H1 (cell line): ENCODE measurements at regions not wholly inside any gene's neighbourhood (a gene's known extent, or its start where the extent isn't known, plus 50 kb on each side); places are given as distances from the start of the nearest gene placed in this dataset.
"Not testable (repeated sequence)": the region's sequence is repeated elsewhere in the genome, so short reads cannot be mapped to it uniquely, and the experiment has no call there.

Source experiments
- CTCF ChIA-PET: fragments of 300-600 bp; sonication (Branson Sonifier 250); formaldehyde crosslinking; loops from one replicate; lab custom pipeline; 2021; ENCODE audit not compliant: partially characterized antibody; lab: Charles Lee
- POLR2A ChIA-PET: fragments of 300-600 bp; sonication (Branson Sonifier 250); formaldehyde crosslinking; loops from one replicate; lab custom pipeline; 2021; ENCODE audit warnings: inconsistent platforms; ENCODE audit not compliant: partially characterized antibody; lab: Charles Lee
- DNase-seq, 2 experiments: peaks; one replicate each; pipeline versions ENCODE4 v3.0.0 to v3.0.0-alpha.2; 2010 to 2022; ENCODE audit warnings: low spot score in 2 of 2, low read depth in 1 of 2, mixed read lengths in 1 of 2
- FAIRE-seq: peaks from 2 replicates; lab custom pipeline; 2011; peaks lifted over from hg19 to GRCh38; lab: Jason Lieb, UNC
- H2AFZ ChIP-seq: 2 replicates; pipeline ENCODE4 v1.8.1; 2012; ENCODE audit warnings: low read length, inconsistent platforms
- H2AK5ac ChIP-seq: 2 replicates; pipeline ENCODE4 v1.6.1; 2013; ENCODE audit warnings: low read depth, low read length
- H2BK120ac ChIP-seq: replicated peaks from 2 replicates; pipeline ENCODE3; 2013; ENCODE audit warnings: low read depth, low read length, inconsistent platforms
- H2BK12ac ChIP-seq: 2 replicates; pipeline ENCODE4 v1.6.1; 2013; ENCODE audit warnings: low read depth, low read length
- H2BK15ac ChIP-seq: 2 replicates; pipeline ENCODE4 v1.6.1; 2013; ENCODE audit warnings: low read length
- H2BK20ac ChIP-seq: 2 replicates; pipeline ENCODE4 v1.6.1; 2013; ENCODE audit warnings: low read length
- H2BK5ac ChIP-seq: 2 replicates; pipeline ENCODE4 v1.6.1; 2013; ENCODE audit warnings: low read depth, low read length
- H3K14ac ChIP-seq: 2 replicates; pipeline ENCODE4 v1.6.1; 2013; ENCODE audit warnings: inconsistent platforms; ENCODE audit not compliant: insufficient read length
- H3K18ac ChIP-seq: 2 replicates; pipeline ENCODE4 v1.6.1; 2013; ENCODE audit warnings: low read length; ENCODE audit errors: extremely low read depth
- H3K23ac ChIP-seq: 2 replicates; pipeline ENCODE4 v1.6.1; 2013; ENCODE audit warnings: inconsistent platforms; ENCODE audit not compliant: insufficient read length
- H3K23me2 ChIP-seq: 2 replicates; pipeline ENCODE4 v1.6.1; 2013; ENCODE audit warnings: low read depth, low read length
- H3K27ac ChIP-seq: 2 replicates; pipeline ENCODE4 v1.6.1; 2011; ENCODE audit warnings: low read depth, low read length, inconsistent platforms
- H3K27me3 ChIP-seq, 4 experiments: replicated peaks in 1 of 4; 1 replicate in 1 of 4; 2 replicates in 3 of 4; pipeline versions ENCODE4 v1.6.1 to v1.8.1; 2011 to 2013; ENCODE audit warnings: low read length in 3 of 4, mild to moderate bottlenecking in 3 of 4, inconsistent platforms in 2 of 4, mixed read lengths in 2 of 4, moderate library complexity in 1 of 4; ENCODE audit not compliant: control insufficient read depth in 3 of 4, insufficient read depth in 3 of 4; ENCODE audit errors: extremely low read depth in 1 of 4
- H3K36me3 ChIP-seq, 4 experiments: 2 replicates each; pipeline versions ENCODE4 v1.6.1 to v1.8.1; 2011 to 2013; ENCODE audit warnings: mild to moderate bottlenecking in 4 of 4, low read length in 3 of 4, moderate library complexity in 2 of 4, control low read depth in 1 of 4, inconsistent platforms in 1 of 4; ENCODE audit not compliant: insufficient read depth in 4 of 4, control insufficient read depth in 2 of 4
- H3K4ac ChIP-seq: replicated peaks from 2 replicates; pipeline ENCODE3; 2013; ENCODE audit warnings: low read length, low read depth, mixed read lengths, inconsistent platforms; ENCODE audit not compliant: insufficient read length
- H3K4me1 ChIP-seq, 4 experiments: replicated peaks in 1 of 4; 1 replicate in 1 of 4; 2 replicates in 3 of 4; pipeline versions ENCODE4 v1.6.1 to v1.8.1; 2011 to 2013; ENCODE audit warnings: low read length in 3 of 4, inconsistent platforms in 2 of 4, mixed read lengths in 1 of 4; ENCODE audit not compliant: insufficient read depth in 4 of 4, control insufficient read depth in 3 of 4
- H3K4me2 ChIP-seq, 2 experiments: 2 replicates each; pipeline versions ENCODE4 v1.6.1 to v1.8.1; 2011 to 2013; ENCODE audit warnings: low read depth in 2 of 2, low read length in 2 of 2, control low read depth in 1 of 2, inconsistent platforms in 1 of 2, mild to moderate bottlenecking in 1 of 2; ENCODE audit not compliant: insufficient read depth in 1 of 2
- H3K4me3 ChIP-seq, 4 experiments: fragments of 200-600, 300-600 bp in 1 of 4; sonication (generic), shearing (Covaris generic), sonication (Bioruptor Twin) in 1 of 4; 2 replicates each; pipeline versions ENCODE4 v1.5.1 to v1.8.1; 2011 to 2016; ENCODE audit warnings: low read length in 4 of 4, low read depth in 3 of 4, control low read depth in 2 of 4, inconsistent platforms in 2 of 4, mild to moderate bottlenecking in 2 of 4, mixed read lengths in 1 of 4, moderate library complexity in 1 of 4; ENCODE audit not compliant: insufficient read depth in 2 of 4; ENCODE audit errors: extremely low read depth in 1 of 4
- H3K56ac ChIP-seq: replicated peaks from 2 replicates; pipeline ENCODE3; 2013; ENCODE audit warnings: low read depth, mild to moderate bottlenecking, mixed read lengths, low read length, inconsistent platforms; ENCODE audit not compliant: insufficient read length
- H3K79me1 ChIP-seq: 2 replicates; pipeline ENCODE4 v1.6.1; 2013; ENCODE audit warnings: low read depth, low read length, control low read depth
- H3K79me2 ChIP-seq, 2 experiments: 2 replicates each; pipeline versions ENCODE4 v1.6.1 to v1.8.1; 2012 to 2013; ENCODE audit warnings: low read length in 2 of 2, mild to moderate bottlenecking in 2 of 2, inconsistent platforms in 1 of 2; ENCODE audit not compliant: insufficient read depth in 2 of 2, control insufficient read depth in 1 of 2
- H3K9ac ChIP-seq, 4 experiments: replicated peaks in 1 of 4; 1 replicate in 1 of 4; 2 replicates in 3 of 4; pipeline versions ENCODE4 v1.6.1 to v1.8.1; 2011 to 2013; ENCODE audit warnings: low read depth in 3 of 4, low read length in 3 of 4, control low read depth in 2 of 4, mild to moderate bottlenecking in 2 of 4, moderate library complexity in 2 of 4, inconsistent platforms in 1 of 4; ENCODE audit errors: extremely low read depth in 1 of 4
- H3K9me3 ChIP-seq, 2 experiments: 2 replicates each; pipeline versions ENCODE4 v1.6.1 to v1.8.1; 2012 to 2013; ENCODE audit warnings: mild to moderate bottlenecking in 2 of 2, moderate library complexity in 2 of 2, control low read depth in 1 of 2, inconsistent platforms in 1 of 2, low read depth in 1 of 2, low read length in 1 of 2, mixed read lengths in 1 of 2; ENCODE audit not compliant: insufficient read depth in 2 of 2
- H4K20me1 ChIP-seq, 2 experiments: replicated peaks in 1 of 2; 2 replicates each; pipeline versions ENCODE3 to v1.8.1; 2011 to 2013; ENCODE audit warnings: inconsistent platforms in 2 of 2, low read length in 2 of 2, mild to moderate bottlenecking in 1 of 2; ENCODE audit not compliant: insufficient read depth in 2 of 2, control insufficient read depth in 1 of 2
- H4K5ac ChIP-seq: 2 replicates; pipeline ENCODE4 v1.6.1; 2013; ENCODE audit warnings: low read length, low read depth, mixed read lengths, inconsistent platforms; ENCODE audit not compliant: insufficient read length
- H4K8ac ChIP-seq: 2 replicates; pipeline ENCODE4 v1.8.0; 2013; ENCODE audit warnings: mild to moderate bottlenecking, moderate library complexity, low read length, inconsistent platforms; ENCODE audit not compliant: insufficient read depth; ENCODE audit errors: extremely low read depth
- H4K91ac ChIP-seq: replicated peaks from 2 replicates; pipeline ENCODE3; 2013; ENCODE audit warnings: low read length, mixed read lengths, inconsistent platforms; ENCODE audit not compliant: insufficient read length
- NANOG ChIP-seq: IDR thresholded peaks from 2 replicates; pipeline ENCODE4 v1.6.1; 2011; ENCODE audit warnings: low read length, low read depth, mild to moderate bottlenecking, inconsistent platforms; ENCODE audit not compliant: insufficient read depth, poor library complexity, severe bottlenecking
- WGBS, 2 experiments: shearing (Covaris generic) in 1 of 2; methylation state at CpG; one replicate each; pipeline versions ENCODE4 v1.1.6 to v1.1.7; 2013 to 2015; ENCODE audit warnings: low lambda C conversion rate in 2 of 2, mixed read lengths in 2 of 2, inconsistent platforms in 1 of 2, low coverage in 1 of 2, missing lambda C conversion rate in 1 of 2; ENCODE audit not compliant: insufficient replicate concordance in 2 of 2, insufficient coverage in 1 of 2, insufficient read length in 1 of 2; ENCODE audit errors: extremely low coverage in 1 of 2, missing lambda C conversion rate in 1 of 2; 5-methylcytosine and 5-hydroxymethylcytosine counted together

GRCh38 chr4:100906973-100907372, 389.2 kb upstream of the EMCN start:
- Histone ChIP-seq H3K56ac (no peak overlapping the region), H2BK5ac (no peak overlapping the region), H2BK20ac (no peak overlapping the region), H4K5ac (no peak overlapping the region), H2BK12ac (no peak overlapping the region), H3K79me1 (no peaks in the 10 kb centered on the region), H2AK5ac (no peak overlapping the region), H4K20me1 (no peaks in the 10 kb centered on the region), H3K4ac (no peak overlapping the region), H2BK15ac (no peak overlapping the region), H4K91ac (no peak overlapping the region), H3K9ac (no peak overlapping the region), H3K9me3 (no peaks in the 10 kb centered on the region), H3K18ac (no peak overlapping the region), H2AFZ (no peak overlapping the region), H3K4me1 (no peaks in the 10 kb centered on the region)
- DNase-seq (no peak), FAIRE-seq (no peak)
- CTCF ChIA-PET: no interaction called here
- TF ChIP-seq NANOG: no peak
- TF ChIP-seq, all 59 proteins: peak for 0
- Histone ChIP-seq H3K27ac (no peak overlapping the region), H4K8ac (no peak overlapping the region), H3K79me2 (no peaks in the 10 kb centered on the region), H3K14ac (no peak overlapping the region), H3K27me3 (no peaks in the 10 kb centered on the region), H3K4me3 (no peak overlapping the region), H3K36me3 (no peaks in the 10 kb centered on the region), H3K23ac (no peak overlapping the region), H3K4me2 (no peak overlapping the region), H3K23me2 (no peaks in the 10 kb centered on the region), H2BK120ac (no peak overlapping the region)
- POLR2A ChIA-PET: no interaction called here
- WGBS, 2 experiments: 91% methylated on average over 3 of the region's 3 CpGs; no CpG with 5 or more reads in 1 of the 2 experiments

DNA sequence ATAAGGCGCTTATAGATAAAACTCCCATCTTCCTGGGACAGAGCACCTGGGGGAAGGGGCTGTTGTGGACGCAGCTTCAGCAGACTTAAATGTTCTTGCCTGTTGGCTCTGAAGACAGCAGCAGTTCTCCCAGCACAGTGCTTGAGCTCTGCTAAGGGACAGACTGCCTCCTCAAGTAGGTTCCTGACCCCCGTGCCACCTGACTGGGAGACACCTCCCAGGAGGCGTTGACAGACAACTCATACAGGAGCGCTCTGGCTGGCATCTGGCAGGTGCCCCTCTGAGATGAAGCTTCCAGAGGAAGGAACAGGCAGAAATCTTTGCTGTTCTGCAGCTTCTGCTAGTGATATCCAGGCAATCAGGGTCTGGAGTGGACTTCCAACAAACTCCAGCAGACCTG, 383.1 kb upstream of the EMCN start:
- H2AFZ ChIP-seq, H3K4me2 ChIP-seq, H4K5ac ChIP-seq, H4K8ac ChIP-seq, H2AK5ac ChIP-seq, H3K23ac ChIP-seq, H4K91ac ChIP-seq, H2BK5ac ChIP-seq, H3K14ac ChIP-seq, H4K20me1 ChIP-seq, H2BK20ac ChIP-seq, H3K79me1 ChIP-seq, H3K4me3 ChIP-seq, POLR2A ChIA-PET, H3K56ac ChIP-seq, H2BK120ac ChIP-seq, H3K9ac ChIP-seq, H3K18ac ChIP-seq, FAIRE-seq, H2BK12ac ChIP-seq, H3K79me2 ChIP-seq, H3K4ac ChIP-seq, H3K27me3 ChIP-seq, H2BK15ac ChIP-seq, H3K9me3 ChIP-seq, H3K27ac ChIP-seq, H3K23me2 ChIP-seq, H3K36me3 ChIP-seq, DNase-seq, H3K4me1 ChIP-seq: not testable (repeated sequence)
- WGBS, 2 experiments: 94% methylated on average over 5 of the region's 5 CpGs; no CpG with 5 or more reads in 1 of the 2 experiments
- CTCF ChIA-PET: interaction anchor here (0.7 kb wide), 1 partner anchor 227 kb away, joined by 3 read pairs; no protein-coding TSS in a partner anchor
